ENCODE measurements at regions not wholly inside any gene's neighbourhood (a gene's known extent, or its start where the extent isn't known, plus 50 kb on each side); places are given as distances from the start of the nearest gene placed in this dataset.

- TF ChIP-seq CTCF (IDR thresholded peaks at IDR 0.05) (no peak), POLR2A (IDR thresholded peaks at IDR 0.05) (no peak)
Measured at GRCh38 chr6:92589996-92590395, 829.4 kb downstream of the EPHA7 start.

Measured in thyroid gland (tissue), 4 donors.